MM.1S (cell line): ENCODE measurements at regions not wholly inside any gene's neighbourhood (a gene's known extent, or its start where the extent isn't known, plus 50 kb on each side); places are given as distances from the start of the nearest gene placed in this dataset.
"Not testable (repeated sequence)": the region's sequence is repeated elsewhere in the genome, so short reads cannot be mapped to it uniquely, and the experiment has no call there.

ENCODE experiments used
- CTCF ChIP-seq: fragments of 300-600 bp; sonication (generic); IDR thresholded peaks from 2 replicates; pipeline ENCODE4 v1.5.1; 2016; ENCODE audit warnings: antibody characterized with exemption, low read length, mixed read lengths
- EZH2 ChIP-seq: fragments of 300-600 bp; sonication (generic); optimal IDR thresholded peaks from 2 replicates; pipeline ENCODE3; 2017; ENCODE audit warnings: low read depth, mild to moderate bottlenecking, antibody characterized with exemption, low read length, mixed read lengths
- EZH2phosphoT487 ChIP-seq: fragments of 300-600 bp; sonication (generic); IDR thresholded peaks from 2 replicates; pipeline ENCODE4 v1.6.1; 2018; ENCODE audit warnings: antibody characterized with exemption, low read length

GRCh38 chr10:2880050-2880449, 187.3 kb upstream of the PFKP start:
- TF ChIP-seq EZH2, CTCF, EZH2phosphoT487: not testable (repeated sequence)
